Activated CD4-positive, alpha-beta T cell treated with anti-CD3 and anti-CD28 coated beads for 4 hours (primary cell): ENCODE measurements at regions not wholly inside any gene's neighbourhood (a gene's known extent, or its start where the extent isn't known, plus 50 kb on each side); places are given as distances from the start of the nearest gene placed in this dataset.

Source experiments
- DNase-seq, 2 donors: peaks; one replicate each; pipeline ENCODE4 v3.0.0-alpha.2; 2020

GRCh38 chr7:136057509-136057908, 80.3 kb upstream of the MTPN start:
- no peak for DNase-seq

- DNase-seq: no peak
Observed at GRCh38 chr7:136056651-136057231, 79.6 kb upstream of the MTPN start.

- no peak for DNase-seq
Observed at GRCh38 chr7:136055266-136055665, 78.1 kb upstream of the MTPN start.

GRCh38 chr7:136053689-136054485, 76.7 kb upstream of the MTPN start:
- no peak for DNase-seq

- DNase-seq: no peak
Observed at GRCh38 chr7:136051203-136051928, 74.2 kb upstream of the MTPN start.

- DNase-seq: no peak
Observed at GRCh38 chr7:136050462-136050847, 73.3 kb upstream of the MTPN start.

GRCh38 chr7:136049818-136050461, 72.8 kb upstream of the MTPN start:
- no peak for DNase-seq

- no peak for DNase-seq
Observed at GRCh38 chr7:136049117-136049516, 72.0 kb upstream of the MTPN start.

- no peak for DNase-seq
Observed at GRCh38 chr7:136046548-136046947, 69.4 kb upstream of the MTPN start.

- DNase-seq: no peak
Observed at GRCh38 chr7:136045992-136046391, 68.8 kb upstream of the MTPN start.

GRCh38 chr7:136045181-136045580, 68.0 kb upstream of the MTPN start:
- DNase-seq: no peak

- DNase-seq: no peak
Observed at GRCh38 chr7:136039577-136040345, 62.6 kb upstream of the MTPN start.

GRCh38 chr7:136036336-136036735, 59.2 kb upstream of the MTPN start:
- no peak for DNase-seq

- no peak for DNase-seq
Observed at GRCh38 chr7:136034132-136034531, 57.0 kb upstream of the MTPN start.

GRCh38 chr7:136033413-136034031, 56.4 kb upstream of the MTPN start:
- DNase-seq: no peak

GRCh38 chr7:136030867-136031318, 53.7 kb upstream of the MTPN start:
- DNase-seq: no peak

- no peak for DNase-seq
Observed at GRCh38 chr7:136030330-136030729, 53.2 kb upstream of the MTPN start.

- no peak for DNase-seq
Observed at GRCh38 chr7:136027160-136027559, 50.0 kb upstream of the MTPN start.
